Neural progenitor cell (in vitro differentiated cells): ENCODE measurements at regions not wholly inside any gene's neighbourhood (a gene's known extent, or its start where the extent isn't known, plus 50 kb on each side); places are given as distances from the start of the nearest gene placed in this dataset.

ENCODE experiments used
- EZH2 ChIP-seq: fragments of 200-600 bp; sonication (generic); IDR thresholded peaks from 2 replicates; pipeline ENCODE4 v1.6.1; 2017; ENCODE audit warnings: antibody characterized with exemption, mild to moderate bottlenecking, moderate library complexity
- TF ChIP-seq, protein P1 (sequence below): fragments of 200-600 bp; sonication (generic); IDR thresholded peaks from 2 replicates; pipeline ENCODE4 v1.5.1; 2017; ENCODE audit warnings: antibody characterized with exemption, mild to moderate bottlenecking

DNA sequence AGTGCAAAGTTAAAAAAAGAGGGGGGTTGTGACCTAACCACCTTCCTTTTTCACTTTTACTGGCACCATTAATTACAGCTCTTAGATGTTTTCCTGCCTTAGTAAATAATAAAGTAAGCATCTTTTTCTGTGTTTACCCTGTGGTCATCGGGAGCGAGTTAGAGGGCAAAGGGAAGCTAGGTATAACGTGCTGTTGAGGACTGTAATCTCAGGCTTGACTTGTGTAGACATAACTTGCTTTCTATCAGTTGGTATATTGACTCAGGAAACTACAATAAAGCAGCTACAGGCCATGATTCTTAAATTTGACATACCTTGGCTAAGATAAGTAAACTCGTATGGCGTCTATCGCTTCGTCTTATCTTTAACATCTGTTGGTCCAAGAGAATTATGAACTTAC, 509.8 kb upstream of the CHD1 start:
- TF ChIP-seq, protein P1, sequence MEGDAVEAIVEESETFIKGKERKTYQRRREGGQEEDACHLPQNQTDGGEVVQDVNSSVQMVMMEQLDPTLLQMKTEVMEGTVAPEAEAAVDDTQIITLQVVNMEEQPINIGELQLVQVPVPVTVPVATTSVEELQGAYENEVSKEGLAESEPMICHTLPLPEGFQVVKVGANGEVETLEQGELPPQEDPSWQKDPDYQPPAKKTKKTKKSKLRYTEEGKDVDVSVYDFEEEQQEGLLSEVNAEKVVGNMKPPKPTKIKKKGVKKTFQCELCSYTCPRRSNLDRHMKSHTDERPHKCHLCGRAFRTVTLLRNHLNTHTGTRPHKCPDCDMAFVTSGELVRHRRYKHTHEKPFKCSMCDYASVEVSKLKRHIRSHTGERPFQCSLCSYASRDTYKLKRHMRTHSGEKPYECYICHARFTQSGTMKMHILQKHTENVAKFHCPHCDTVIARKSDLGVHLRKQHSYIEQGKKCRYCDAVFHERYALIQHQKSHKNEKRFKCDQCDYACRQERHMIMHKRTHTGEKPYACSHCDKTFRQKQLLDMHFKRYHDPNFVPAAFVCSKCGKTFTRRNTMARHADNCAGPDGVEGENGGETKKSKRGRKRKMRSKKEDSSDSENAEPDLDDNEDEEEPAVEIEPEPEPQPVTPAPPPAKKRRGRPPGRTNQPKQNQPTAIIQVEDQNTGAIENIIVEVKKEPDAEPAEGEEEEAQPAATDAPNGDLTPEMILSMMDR, result no peak
- TF ChIP-seq EZH2, result no peak
